ENCODE measurements at regions not wholly inside any gene's neighbourhood (a gene's known extent, or its start where the extent isn't known, plus 50 kb on each side); places are given as distances from the start of the nearest gene placed in this dataset. TPM values are rescaled to one million over a fixed set of nuclear protein-coding genes. Genes with fewer than 3 reads are reported as not detected.

GRCh38 chr4:86542319-86543027 is 51.6 kb upstream of the PTPN13 start:
- Histone ChIP-seq H2AFZ (no peak overlapping the region), H3K9me3 (ENCODE audit: low read depth) (no peaks in the 10 kb centered on the region), H3F3A (ENCODE audit: insufficient read depth) (peaks cover 7% of the 10 kb centered on the region), H3K27me3 (replicated peaks; ENCODE audit: insufficient read depth) (no peaks in the 10 kb centered on the region), H3K27ac (no peak overlapping the region), H3K4me2 (ENCODE audit: unreplicated experiment) (no peak overlapping the region), H4K20me1 (ENCODE audit: insufficient read depth) (no peaks in the 10 kb centered on the region), H3K4me3 (no peak overlapping the region), H3K79me2 (ENCODE audit: insufficient read depth) (no peaks in the 10 kb centered on the region), H3K9me2 (ENCODE audit: insufficient read depth) (no peaks in the 10 kb centered on the region), H3K36me3 (ENCODE audit: low read depth) (no peaks in the 10 kb centered on the region), H3K4me1 (ENCODE audit: insufficient read depth) (peaks cover 11% of the 10 kb centered on the region), H3K9ac (no peak overlapping the region)
- TF ChIP-seq EZH2phosphoT487 (IDR thresholded peaks at IDR 0.05; ENCODE audit: insufficient read depth, low read depth): no peak
- TF ChIP-seq EZH2 (IDR thresholded peaks at IDR 0.05; ENCODE audit: insufficient read depth, poor library complexity, severe bottlenecking): no peak
- 71 to 79% methylated on average over 4 of the region's 4 CpGs for WGBS, 2 experiments (ENCODE audit: low coverage in 1 of 2, low lambda C conversion rate in 2 of 2, missing lambda C conversion rate in 2 of 2)
- in situ Hi-C loops (cut with MboI): no loop called here
- DNase-seq: no peak

GRCh38 chr4:86543080-86543479 is 51.0 kb upstream of the PTPN13 start:
- H3K79me2 ChIP-seq (ENCODE audit: insufficient read depth): no peaks in the 10 kb centered on the region
- H3K9me2 ChIP-seq (ENCODE audit: insufficient read depth): no peaks in the 10 kb centered on the region
- in situ Hi-C loops (cut with MboI): no loop called here
- no peaks in the 10 kb centered on the region for H3K27me3 ChIP-seq (replicated peaks; ENCODE audit: insufficient read depth)
- H3K4me2 ChIP-seq (ENCODE audit: unreplicated experiment): no peak overlapping the region
- H2AFZ ChIP-seq: no peak overlapping the region
- H3K9ac ChIP-seq: no peak overlapping the region
- no peak overlapping the region for H3K4me3 ChIP-seq
- WGBS, 2 experiments (ENCODE audit: low coverage in 1 of 2, low lambda C conversion rate in 2 of 2, missing lambda C conversion rate in 2 of 2): 59 to 65% methylated on average over 3 of the region's 3 CpGs
- peaks cover 11% of the 10 kb centered on the region for H3K4me1 ChIP-seq (ENCODE audit: insufficient read depth)
- H3K36me3 ChIP-seq (ENCODE audit: low read depth): no peaks in the 10 kb centered on the region
- H3K27ac ChIP-seq: no peak overlapping the region
- no peak for DNase-seq
- TF ChIP-seq EZH2phosphoT487 (IDR thresholded peaks at IDR 0.05; ENCODE audit: insufficient read depth, low read depth) (no peak), EZH2 (IDR thresholded peaks at IDR 0.05; ENCODE audit: insufficient read depth, poor library complexity, severe bottlenecking) (no peak)
- no peaks in the 10 kb centered on the region for H4K20me1 ChIP-seq (ENCODE audit: insufficient read depth)
- peaks cover 7% of the 10 kb centered on the region for H3F3A ChIP-seq (ENCODE audit: insufficient read depth)
- no peaks in the 10 kb centered on the region for H3K9me3 ChIP-seq (ENCODE audit: low read depth)

GRCh38 chr4:86543560-86544309 is 50.4 kb upstream of the PTPN13 start:
- no peaks in the 10 kb centered on the region for H3K27me3 ChIP-seq (replicated peaks; ENCODE audit: insufficient read depth)
- no peaks in the 10 kb centered on the region for H3K36me3 ChIP-seq (ENCODE audit: low read depth)
- H3K4me3 ChIP-seq: no peak overlapping the region
- in situ Hi-C loops (cut with MboI): no loop called here
- H4K20me1 ChIP-seq (ENCODE audit: insufficient read depth): no peaks in the 10 kb centered on the region
- no peaks in the 10 kb centered on the region for H3K9me3 ChIP-seq (ENCODE audit: low read depth)
- peak; percentile 51 for DNase-seq
- no peaks in the 10 kb centered on the region for H3K9me2 ChIP-seq (ENCODE audit: insufficient read depth)
- H3K4me1 ChIP-seq (ENCODE audit: insufficient read depth): peaks cover 11% of the 10 kb centered on the region
- no peak overlapping the region for H3K4me2 ChIP-seq (ENCODE audit: unreplicated experiment)
- no peak overlapping the region for H3K27ac ChIP-seq
- 6 to 12% methylated on average over 2 of the region's 2 CpGs for WGBS, 2 experiments (ENCODE audit: low coverage in 1 of 2, low lambda C conversion rate in 2 of 2, missing lambda C conversion rate in 2 of 2)
- no peak overlapping the region for H2AFZ ChIP-seq
- no peak for TF ChIP-seq EZH2 (IDR thresholded peaks at IDR 0.05; ENCODE audit: insufficient read depth, poor library complexity, severe bottlenecking)
- 0 out of 2 replicates have a peak, but pooled peaks have one; percentile 56 for TF ChIP-seq EZH2phosphoT487 (IDR thresholded peaks at IDR 0.05; ENCODE audit: insufficient read depth, low read depth)
- H3F3A ChIP-seq (ENCODE audit: insufficient read depth): peaks cover 7% of the 10 kb centered on the region
- H3K79me2 ChIP-seq (ENCODE audit: insufficient read depth): no peaks in the 10 kb centered on the region
- H3K9ac ChIP-seq: no peak overlapping the region

GRCh38 chr4:86544310-86544966 is 49.7 kb upstream of the PTPN13 start:
- Histone ChIP-seq H2AFZ (no peak overlapping the region), H3K27me3 (replicated peaks; ENCODE audit: insufficient read depth) (no peaks in the 10 kb centered on the region), H3K9me3 (ENCODE audit: low read depth) (no peaks in the 10 kb centered on the region), H3K27ac (no peak overlapping the region), H3K9me2 (ENCODE audit: insufficient read depth) (no peaks in the 10 kb centered on the region), H3F3A (ENCODE audit: insufficient read depth) (peaks cover 7% of the 10 kb centered on the region), H3K36me3 (ENCODE audit: low read depth) (no peaks in the 10 kb centered on the region), H3K79me2 (ENCODE audit: insufficient read depth) (no peaks in the 10 kb centered on the region), H4K20me1 (ENCODE audit: insufficient read depth) (no peaks in the 10 kb centered on the region), H3K9ac (no peak overlapping the region), H3K4me3 (no peak overlapping the region), H3K4me2 (ENCODE audit: unreplicated experiment) (no peak overlapping the region), H3K4me1 (ENCODE audit: insufficient read depth) (peaks cover 11% of the 10 kb centered on the region)
- DNase-seq: no peak
- TF ChIP-seq EZH2 (IDR thresholded peaks at IDR 0.05; ENCODE audit: insufficient read depth, poor library complexity, severe bottlenecking) (no peak), EZH2phosphoT487 (IDR thresholded peaks at IDR 0.05; ENCODE audit: insufficient read depth, low read depth) (no peak)
- in situ Hi-C loops (cut with MboI): no loop called here
- 32 to 49% methylated on average over 2 of the region's 2 CpGs for WGBS, 2 experiments (ENCODE audit: low coverage in 1 of 2, low lambda C conversion rate in 2 of 2, missing lambda C conversion rate in 2 of 2)

Small RNA genes lying in the stretch of these regions (microRNA-seq; reads per million reads assigned to microRNA genes)
- gene MIR4452 (ENCODE audit: borderline number of aligned reads): not detected

Small RNA genes lying in the stretch of these regions (small RNA-seq; reads per million reads assigned to genes)
- gene MIR4452 (ENCODE audit: low read depth, low replicate concordance): not detected
